ENCODE measurements at regions not wholly inside any gene's neighbourhood (a gene's known extent, or its start where the extent isn't known, plus 50 kb on each side); places are given as distances from the start of the nearest gene placed in this dataset.

DNA sequence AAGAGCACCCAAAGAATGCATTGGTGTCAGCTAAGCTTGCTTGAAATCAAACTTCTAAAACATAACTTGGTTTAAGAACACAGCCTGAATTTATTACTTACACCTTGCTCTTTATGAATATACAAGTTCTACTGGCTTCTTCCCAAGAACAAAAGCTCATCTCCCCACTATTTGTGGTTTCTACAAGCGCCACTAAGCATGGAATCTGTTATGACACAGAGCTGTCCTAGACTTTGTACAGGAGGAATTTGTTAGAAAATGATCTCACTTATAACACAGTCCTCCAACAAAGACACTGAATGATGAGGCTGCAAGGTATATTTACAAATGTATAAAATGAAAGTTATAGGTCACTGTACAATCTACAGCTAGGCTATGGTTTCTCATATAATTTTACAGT is 452.1 kb downstream of the BCAT1 start:
- Histone ChIP-seq H3K27ac (no peak overlapping the region), H3K4me1 (peaks cover 0 to 70% (median 21%) of the 10 kb centered on the region in 4 donors), H3K4me3 (no peak overlapping the region), H3K36me3 (no peaks in the 10 kb centered on the region), H3K9me3 (no peaks in the 10 kb centered on the region), H3K27me3 (no peaks in the 10 kb centered on the region)
- intact Hi-C loops (cut with DNase I; ENCODE audit: low total_unique reads): loop anchor here (10.0 kb wide), 1 partner anchor 68 kb away; no protein-coding TSS in a partner anchor
- no peak for DNase-seq
- no peak for TF ChIP-seq CTCF (IDR thresholded peaks at IDR 0.05)

GRCh38 chr12:24494401-24494800 is 454.5 kb downstream of the BCAT1 start:
- no peak overlapping the region for H3K4me3 ChIP-seq

DNA sequence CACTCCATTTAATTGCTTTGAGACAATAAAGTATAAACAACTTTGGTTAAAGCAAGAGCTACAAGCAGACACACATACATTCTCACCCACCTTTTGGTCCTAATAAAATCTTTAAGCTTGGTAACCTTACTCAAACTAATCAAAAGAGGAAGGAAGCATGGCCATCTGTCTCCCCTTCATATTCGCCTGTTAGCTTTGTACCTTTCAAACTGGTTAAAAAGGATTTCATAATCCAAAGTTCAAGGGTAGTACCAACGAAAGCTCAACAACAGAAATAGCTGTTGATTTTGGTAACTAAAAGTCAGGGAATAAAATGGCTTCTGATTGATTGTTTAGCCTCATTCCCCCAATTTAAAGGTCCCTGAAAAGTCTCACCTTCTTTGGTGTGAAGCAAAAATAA is 456.9 kb downstream of the BCAT1 start:
- no peak for TF ChIP-seq CTCF (IDR thresholded peaks at IDR 0.05)
- H3K4me1 ChIP-seq: peaks cover 0 to 77% (median 28%) of the 10 kb centered on the region in 4 donors
- H3K9me3 ChIP-seq: no peaks in the 10 kb centered on the region
- H3K36me3 ChIP-seq: no peaks in the 10 kb centered on the region
- intact Hi-C loops (cut with DNase I; ENCODE audit: low total_unique reads): loop anchor here (10.0 kb wide), 1 partner anchor 73 kb away; no protein-coding TSS in a partner anchor
- no peak overlapping the region for H3K27ac ChIP-seq
- no peak for DNase-seq
- no peak overlapping the region for H3K4me3 ChIP-seq
- no peaks in the 10 kb centered on the region for H3K27me3 ChIP-seq

More at GRCh38 chr12:24494401-24494800, 454.5 kb downstream of the BCAT1 start:
- intact Hi-C loops (cut with DNase I; ENCODE audit: low total_unique reads): loop anchor here (10.0 kb wide), 1 partner anchor 70 kb away; no protein-coding TSS in a partner anchor
- H3K4me1 ChIP-seq: peaks cover 0 to 77% (median 28%) of the 10 kb centered on the region in 4 donors
- TF ChIP-seq CTCF (IDR thresholded peaks at IDR 0.05): no peak
- DNase-seq: no peak
- no peak overlapping the region for H3K27ac ChIP-seq
- no peaks in the 10 kb centered on the region for H3K27me3 ChIP-seq
- H3K36me3 ChIP-seq: no peaks in the 10 kb centered on the region
- no peaks in the 10 kb centered on the region for H3K9me3 ChIP-seq

- Histone ChIP-seq H3K9me3 (no peaks in the 10 kb centered on the region), H3K27me3 (no peaks in the 10 kb centered on the region), H3K4me1 (peaks cover 0 to 58% (median 20%) of the 10 kb centered on the region in 4 donors), H3K27ac (peak overlapping the region; percentile 45 to 63), H3K4me3 (no peak overlapping the region), H3K36me3 (no peaks in the 10 kb centered on the region)
- TF ChIP-seq CTCF (IDR thresholded peaks at IDR 0.05): no peak
- intact Hi-C loops (cut with DNase I; ENCODE audit: low total_unique reads): loop anchor here (10.0 kb wide), 1 partner anchor 75 kb away; no protein-coding TSS in a partner anchor
- DNase-seq: no peak
Observed at GRCh38 chr12:24489939-24490338, 459.0 kb downstream of the BCAT1 start.

DNA sequence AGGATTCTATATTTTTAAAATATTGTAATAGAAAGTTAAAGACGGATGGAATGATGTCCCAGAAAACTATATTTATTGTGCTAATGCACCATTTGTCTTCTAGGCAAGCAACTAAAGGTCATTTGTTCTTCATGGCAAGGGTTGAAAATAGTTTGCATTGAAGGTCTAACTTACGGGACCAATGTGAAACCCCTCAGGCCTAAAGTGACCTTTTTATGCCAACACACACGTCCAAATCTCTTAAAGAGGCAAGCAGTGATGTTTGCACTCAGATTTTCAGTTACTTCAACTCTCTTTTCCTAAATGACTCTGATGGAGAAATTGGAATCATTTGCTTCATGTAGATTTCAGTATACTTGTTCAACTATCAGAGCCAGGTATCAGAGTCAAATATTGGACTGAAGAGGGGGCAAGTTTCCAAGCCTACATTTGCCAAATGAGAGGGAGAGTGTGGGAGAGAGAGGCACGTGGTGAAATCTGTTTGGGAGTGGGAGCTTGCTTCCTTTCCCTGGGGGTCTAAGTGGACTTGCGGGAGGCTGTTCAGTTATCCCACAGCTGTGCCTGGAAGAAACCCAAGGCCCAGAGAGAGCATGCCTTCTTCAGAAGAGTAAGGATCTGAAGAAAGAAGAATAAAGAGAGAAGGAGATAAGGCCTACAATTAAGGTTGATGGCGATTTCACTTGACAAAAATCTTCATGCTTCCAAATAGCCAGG is 459.8 kb downstream of the BCAT1 start:
- no peaks in the 10 kb centered on the region for H3K36me3 ChIP-seq
- H3K27me3 ChIP-seq: no peaks in the 10 kb centered on the region
- intact Hi-C loops (cut with DNase I; ENCODE audit: low total_unique reads): no loop called here
- no peak for DNase-seq
- peak overlapping the region; percentile 45 to 63 for H3K27ac ChIP-seq
- no peak for TF ChIP-seq CTCF (IDR thresholded peaks at IDR 0.05)
- H3K9me3 ChIP-seq: no peaks in the 10 kb centered on the region
- no peak overlapping the region for H3K4me3 ChIP-seq
- peaks cover 0 to 54% (median 20%) of the 10 kb centered on the region in 4 donors for H3K4me1 ChIP-seq
